Muscle of back (tissue), 3 donors: ENCODE measurements at regions not wholly inside any gene's neighbourhood (a gene's known extent, or its start where the extent isn't known, plus 50 kb on each side); places are given as distances from the start of the nearest gene placed in this dataset.

ENCODE experiments used
- DNase-seq, 3 donors: peaks; one replicate each; pipeline versions ENCODE4 v3.0.0 to v3.0.0-alpha.2; 2013

GRCh38 chr4:133045288-133045687 is 103.8 kb upstream of the PCDH10 start:
- DNase-seq, result no peak

- DNase-seq, result no peak
Observed at GRCh38 chr4:133046156-133046555, 102.9 kb upstream of the PCDH10 start.

DNA sequence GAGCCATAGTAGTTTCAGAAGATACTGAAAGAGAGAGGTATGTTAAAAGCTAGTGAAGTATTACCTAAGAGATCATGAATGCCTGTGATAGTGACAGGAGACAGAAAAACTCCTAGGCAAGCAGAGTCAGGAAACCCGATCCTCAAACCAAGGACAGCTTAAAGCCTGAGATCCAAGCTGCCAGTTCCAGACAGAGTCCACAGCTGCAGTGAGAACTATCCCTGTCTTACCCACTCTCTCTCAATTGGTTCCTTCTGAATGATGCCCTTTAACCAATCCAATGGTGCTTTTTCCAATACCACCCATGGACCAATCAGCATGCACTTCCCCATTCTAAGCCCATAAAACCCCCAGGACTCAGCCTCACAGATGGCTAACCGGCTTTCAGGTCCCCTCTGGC is 90.4 kb upstream of the PCDH10 start:
- DNase-seq, result no peak

GRCh38 chr4:133059117-133059516 is 90.0 kb upstream of the PCDH10 start:
- no peak for DNase-seq

- DNase-seq, result no peak
Observed at GRCh38 chr4:133062851-133063250, 86.2 kb upstream of the PCDH10 start.

DNA sequence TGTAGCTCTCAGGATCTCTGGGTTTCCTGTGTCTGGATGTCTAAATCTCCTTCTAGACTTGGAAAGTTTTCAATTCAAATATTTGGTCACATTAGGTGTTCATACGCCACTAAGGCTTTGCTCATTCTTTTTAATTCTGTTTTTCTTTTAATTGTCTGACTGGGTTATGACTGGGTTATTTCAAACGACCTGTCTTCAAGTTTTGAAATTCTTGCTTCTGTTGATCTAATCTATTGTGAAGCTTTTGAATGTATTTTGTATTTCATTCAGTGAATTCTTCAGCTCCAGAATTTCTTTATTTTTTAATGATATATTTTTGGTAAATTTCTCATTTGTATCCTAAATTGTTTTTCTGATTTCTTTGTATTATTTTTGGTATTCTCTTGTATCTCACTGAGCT is 81.0 kb upstream of the PCDH10 start:
- no peak for DNase-seq

- peak in 1 of 3 donors; percentile 1 for DNase-seq
Observed at GRCh38 chr4:133081246-133081645, 67.8 kb upstream of the PCDH10 start.

GRCh38 chr4:133084421-133084820 is 64.7 kb upstream of the PCDH10 start:
- no peak for DNase-seq

DNA sequence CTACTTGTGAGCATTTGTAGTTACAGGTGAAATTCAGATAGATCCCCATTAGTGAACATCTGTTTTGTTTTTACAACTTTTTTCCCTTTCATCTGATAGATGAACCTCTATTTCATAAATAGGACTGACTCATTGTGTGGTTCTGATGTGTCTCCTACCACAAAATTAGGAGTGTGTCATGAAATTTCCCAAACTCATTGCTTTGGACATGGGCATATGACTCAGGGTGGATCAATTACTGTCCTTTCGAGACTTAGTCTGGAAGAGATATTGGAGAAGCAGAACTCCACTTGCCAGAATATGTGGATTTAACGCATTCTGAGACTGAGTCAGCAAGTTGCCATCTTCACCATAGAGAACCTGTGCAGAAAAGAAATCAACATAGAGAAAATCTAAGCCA is 53.5 kb upstream of the PCDH10 start:
- DNase-seq, result no peak

GRCh38 chr4:133096972-133097371 is 52.1 kb upstream of the PCDH10 start:
- DNase-seq, result peak in 1 of 3 donors; percentile 1
